GM10248 (cell line): ENCODE measurements at regions not wholly inside any gene's neighbourhood (a gene's known extent, or its start where the extent isn't known, plus 50 kb on each side); places are given as distances from the start of the nearest gene placed in this dataset.

ENCODE experiments used
- CTCF ChIA-PET: fragments of 300-600 bp; sonication (Branson Sonifier 250); formaldehyde crosslinking; extraction: SDS; loops from one replicate; lab custom pipeline; 2021; ENCODE audit warnings: antibody characterized with exemption; lab: Yijun Ruan, JAX
- POLR2A ChIA-PET: fragments of 350-650 bp; sonication (Branson Sonifier 250); formaldehyde crosslinking; extraction: SDS; loops from one replicate; lab custom pipeline; 2020; ENCODE audit warnings: antibody characterized with exemption; lab: Yijun Ruan, JAX
- DNase-seq: peaks from one replicate; pipeline ENCODE4 v3.0.0; 2012; ENCODE audit errors: extremely low spot score
- CTCF ChIP-seq: IDR thresholded peaks from 2 replicates; pipeline ENCODE4 v1.5.1; 2012; ENCODE audit warnings: mild to moderate bottlenecking, low read depth; ENCODE audit errors: extremely low read depth, missing control alignments, control extremely low read depth

GRCh38 chr5:5558638-5559527, 136.4 kb downstream of the ICE1 start:
- ChIA-PET CTCF (no interaction called here), POLR2A (no interaction called here)
- DNase-seq, result no peak
- TF ChIP-seq CTCF, result no peak

- CTCF ChIA-PET, result no interaction called here
- POLR2A ChIA-PET, result no interaction called here
Measured at GRCh38 chr5:5558102-5558501, 135.6 kb downstream of the ICE1 start.

GRCh38 chr5:5551499-5551898, 129.0 kb downstream of the ICE1 start:
- ChIA-PET POLR2A (interaction anchor here (0.8 kb wide), 1 partner anchor 19 kb away, joined by 5 read pairs; no protein-coding TSS in a partner anchor), CTCF (interaction anchor here (1.7 kb wide), 1 partner anchor 14 kb away, joined by 5 read pairs; no protein-coding TSS in a partner anchor)
- TF ChIP-seq CTCF, result no peak
- DNase-seq, result no peak

More at GRCh38 chr5:5558102-5558501, 135.6 kb downstream of the ICE1 start:
- no peak for TF ChIP-seq CTCF
- DNase-seq, result no peak

- ChIA-PET POLR2A (no interaction called here), CTCF (no interaction called here)
- no peak for TF ChIP-seq CTCF
- no peak for DNase-seq
Measured at GRCh38 chr5:5546408-5546807, 123.9 kb downstream of the ICE1 start.

GRCh38 chr5:5544094-5544663, 121.7 kb downstream of the ICE1 start:
- ChIA-PET CTCF (no interaction called here), POLR2A (no interaction called here)
- no peak for DNase-seq
- no peak for TF ChIP-seq CTCF

- DNase-seq, result no peak
- POLR2A ChIA-PET, result no interaction called here
- TF ChIP-seq CTCF, result no peak
- CTCF ChIA-PET, result interaction anchor here (1.0 to 1.8 kb wide), 3 partner anchors 16 to 213 kb away, joined by 3 read pairs; no protein-coding TSS in a partner anchor
Measured at GRCh38 chr5:5542654-5543053, 120.2 kb downstream of the ICE1 start.
